CD4-positive, alpha-beta T cell (primary cell): ENCODE measurements at regions not wholly inside any gene's neighbourhood (a gene's known extent, or its start where the extent isn't known, plus 50 kb on each side); places are given as distances from the start of the nearest gene placed in this dataset.

Experiments
- ATAC-seq: fragments of 200-7000 bp; cut with Tn5 transposase; one replicate; pipeline ENCODE4 v1.10.0; 2022; ENCODE audit warnings: mild to moderate bottlenecking; ENCODE audit not compliant: poor library complexity
- CTCF ChIA-PET: fragments of 350-600 bp; sonication (Branson Sonifier 250); formaldehyde crosslinking; loops from one replicate; lab custom pipeline; 2021; ENCODE audit warnings: antibody characterized with exemption, inconsistent platforms; lab: Charles Lee
- POLR2A ChIA-PET: fragments of 350-600 bp; sonication (Branson Sonifier 250); formaldehyde crosslinking; loops from one replicate; lab custom pipeline; 2021; ENCODE audit warnings: antibody characterized with exemption, inconsistent platforms; lab: Charles Lee
- DNase-seq, 14 experiments: peaks; one replicate each; pipeline ENCODE4 v3.0.0-alpha.2; 2013 to 2020; ENCODE audit warnings: mixed read lengths in 2 of 14
- H3K27ac ChIP-seq, 2 donors: one replicate each; pipeline versions ENCODE4 v1.5.1 to v1.7.0; 2013; ENCODE audit warnings: low read length in 2 of 2, low read depth in 1 of 2, mild to moderate bottlenecking in 1 of 2
- H3K27me3 ChIP-seq, 2 experiments: 1 replicate in 1 of 2; 2 replicates in 1 of 2; pipeline versions ENCODE4 v1.6.1 to v1.7.0; 2013; ENCODE audit warnings: low read length in 2 of 2, control low read depth in 1 of 2, mild to moderate bottlenecking in 1 of 2, moderate library complexity in 1 of 2; ENCODE audit not compliant: insufficient read depth in 2 of 2, control insufficient read depth in 1 of 2
- H3K36me3 ChIP-seq: one replicate; pipeline ENCODE4 v1.6.1; 2013; ENCODE audit warnings: low read length, control low read depth; ENCODE audit not compliant: insufficient read depth
- H3K4me1 ChIP-seq: one replicate; pipeline ENCODE4 v1.6.1; 2013; ENCODE audit warnings: low read length, control low read depth; ENCODE audit not compliant: insufficient read depth
- H3K4me3 ChIP-seq: one replicate; pipeline ENCODE4 v1.5.1; 2013; ENCODE audit warnings: mild to moderate bottlenecking, low read length, moderate library complexity
- H3K9me3 ChIP-seq, 2 experiments: 1 replicate in 1 of 2; 2 replicates in 1 of 2; pipeline versions ENCODE4 v1.6.1 to v1.7.0; 2013; ENCODE audit warnings: low read length in 2 of 2, mild to moderate bottlenecking in 2 of 2, control low read depth in 1 of 2, moderate library complexity in 1 of 2; ENCODE audit not compliant: control insufficient read depth in 1 of 2, insufficient read depth in 1 of 2
- H3K27ac Mint-ChIP-seq: one replicate; pipeline ENCODE4 v1.8.0; 2020; ENCODE audit warnings: mixed read lengths
- H3K27me3 Mint-ChIP-seq: one replicate; pipeline ENCODE4 v1.8.0; 2021; ENCODE audit warnings: mixed read lengths
- H3K36me3 Mint-ChIP-seq: one replicate; pipeline ENCODE4 v1.8.0; 2021; ENCODE audit warnings: low read depth, mixed read lengths
- H3K4me1 Mint-ChIP-seq: one replicate; pipeline ENCODE4 v1.8.0; 2021; ENCODE audit warnings: low read depth, mixed read lengths
- H3K4me3 Mint-ChIP-seq: one replicate; pipeline ENCODE4 v1.8.0; 2020; ENCODE audit warnings: mild to moderate bottlenecking, mixed read lengths
- H3K9me3 Mint-ChIP-seq: one replicate; pipeline ENCODE4 v1.8.0; 2020; ENCODE audit warnings: mixed read lengths
- intact Hi-C, 2 experiments: fragments of 100-400 bp; cut with DNase I in 1 of 2; cut with micrococcal nuclease in 1 of 2; formaldehyde crosslinking; loops; one replicate each; pipeline versions ENCODE4 v1.15.1 to v1.9.0; 2023 to 2025; cut with DNase I, micrococcal nuclease
- TF ChIP-seq, protein P1 (sequence below): fragments of 200-600 bp; IDR thresholded peaks from one replicate; pipeline ENCODE4 v1.8.0; 2022; ENCODE audit warnings: antibody characterized with exemption, mild to moderate bottlenecking

DNA sequence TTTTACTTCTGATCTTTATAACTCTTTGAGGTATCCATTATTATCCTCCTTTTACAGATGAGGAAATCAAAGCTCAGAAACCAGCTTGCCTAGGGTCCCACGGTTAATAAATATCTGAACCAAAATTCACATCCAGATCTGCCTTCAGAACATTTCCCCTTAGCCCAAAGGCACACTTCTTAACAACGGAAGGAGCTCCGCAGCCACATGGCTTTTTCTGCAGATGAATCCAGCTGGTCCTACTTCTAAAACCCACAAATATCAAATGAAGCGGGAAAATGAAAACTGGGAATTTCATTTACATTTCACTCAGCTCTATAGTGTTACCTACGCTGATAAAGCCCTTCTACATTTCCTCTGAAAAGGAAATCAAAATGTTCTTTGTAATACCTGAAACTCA, 357.0 kb upstream of the ID2 start:
- H3K9me3 ChIP-seq = no peaks in the 10 kb centered on the region
- TF ChIP-seq, protein P1, sequence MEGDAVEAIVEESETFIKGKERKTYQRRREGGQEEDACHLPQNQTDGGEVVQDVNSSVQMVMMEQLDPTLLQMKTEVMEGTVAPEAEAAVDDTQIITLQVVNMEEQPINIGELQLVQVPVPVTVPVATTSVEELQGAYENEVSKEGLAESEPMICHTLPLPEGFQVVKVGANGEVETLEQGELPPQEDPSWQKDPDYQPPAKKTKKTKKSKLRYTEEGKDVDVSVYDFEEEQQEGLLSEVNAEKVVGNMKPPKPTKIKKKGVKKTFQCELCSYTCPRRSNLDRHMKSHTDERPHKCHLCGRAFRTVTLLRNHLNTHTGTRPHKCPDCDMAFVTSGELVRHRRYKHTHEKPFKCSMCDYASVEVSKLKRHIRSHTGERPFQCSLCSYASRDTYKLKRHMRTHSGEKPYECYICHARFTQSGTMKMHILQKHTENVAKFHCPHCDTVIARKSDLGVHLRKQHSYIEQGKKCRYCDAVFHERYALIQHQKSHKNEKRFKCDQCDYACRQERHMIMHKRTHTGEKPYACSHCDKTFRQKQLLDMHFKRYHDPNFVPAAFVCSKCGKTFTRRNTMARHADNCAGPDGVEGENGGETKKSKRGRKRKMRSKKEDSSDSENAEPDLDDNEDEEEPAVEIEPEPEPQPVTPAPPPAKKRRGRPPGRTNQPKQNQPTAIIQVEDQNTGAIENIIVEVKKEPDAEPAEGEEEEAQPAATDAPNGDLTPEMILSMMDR = no peak
- POLR2A ChIA-PET = interaction anchor here (0.6 to 0.7 kb wide), 2 partner anchors 44 to 360 kb away, joined by 3 read pairs; no protein-coding TSS in a partner anchor
- peaks cover 35% of the 10 kb centered on the region for H3K4me1 ChIP-seq
- CTCF ChIA-PET = no interaction called here
- ATAC-seq = no peak
- Mint-ChIP-seq H3K36me3 (no peaks in the 10 kb centered on the region), H3K4me3 (no peak overlapping the region), H3K27ac (no peak overlapping the region), H3K4me1 (peaks cover 27% of the 10 kb centered on the region), H3K27me3 (no peaks in the 10 kb centered on the region), H3K9me3 (no peaks in the 10 kb centered on the region)
- no peaks in the 10 kb centered on the region for H3K27me3 ChIP-seq
- H3K27ac ChIP-seq = no peak overlapping the region
- intact Hi-C loops = no loop called here
- no peak for DNase-seq
- H3K36me3 ChIP-seq = no peaks in the 10 kb centered on the region
- no peak overlapping the region for H3K4me3 ChIP-seq

DNA sequence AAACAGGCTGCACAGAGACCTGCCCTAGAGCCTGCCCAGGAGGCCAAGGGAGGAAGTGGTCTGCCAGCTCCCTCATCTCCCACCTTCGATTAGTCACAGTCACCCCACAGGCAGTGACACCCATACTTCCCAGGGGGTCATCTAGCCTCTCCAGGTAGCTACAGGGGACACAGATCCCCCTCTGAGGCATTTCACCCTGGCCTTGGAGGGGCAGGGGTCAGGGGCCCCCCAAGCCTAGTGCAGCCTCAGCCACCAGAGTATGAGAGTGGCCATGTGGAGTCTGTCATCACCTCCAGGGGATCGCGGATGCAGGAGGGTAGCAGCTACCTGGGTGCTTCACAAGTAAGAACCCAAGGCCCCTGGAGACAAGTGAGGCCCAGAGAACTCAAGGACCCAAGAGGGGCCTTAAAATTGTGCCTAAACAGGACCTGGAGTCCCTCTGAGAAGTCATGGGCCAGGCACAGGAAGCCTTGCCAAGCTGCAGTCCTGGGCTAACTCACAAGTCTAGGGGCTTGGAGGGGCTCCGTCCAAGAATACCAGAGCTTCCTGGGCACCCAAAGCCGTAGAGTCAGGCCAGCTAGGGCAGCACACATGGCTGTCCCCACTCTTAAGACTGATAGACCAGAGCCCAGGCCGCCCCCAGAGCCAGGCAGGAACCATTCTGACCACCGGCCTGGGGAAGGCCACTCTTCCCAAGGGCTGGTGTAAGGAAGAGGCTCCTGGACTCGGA, 354.3 kb upstream of the ID2 start:
- Histone ChIP-seq H3K27me3 (no peaks in the 10 kb centered on the region), H3K4me3 (no peak overlapping the region), H3K9me3 (no peaks in the 10 kb centered on the region), H3K4me1 (peaks cover 49% of the 10 kb centered on the region), H3K36me3 (no peaks in the 10 kb centered on the region), H3K27ac (no peak overlapping the region)
- H3K27ac Mint-ChIP-seq = no peak overlapping the region
- intact Hi-C loops = no loop called here
- ATAC-seq = no peak
- H3K36me3 Mint-ChIP-seq = no peaks in the 10 kb centered on the region
- ChIA-PET POLR2A (interaction anchor here (1.3 kb wide), 1 partner anchor 14 kb away, joined by 3 read pairs; no protein-coding TSS in a partner anchor), CTCF (interaction anchor here (1.1 kb wide), 1 partner anchor 12 kb away, joined by 3 read pairs; no protein-coding TSS in a partner anchor)
- no peak overlapping the region for H3K4me3 Mint-ChIP-seq
- TF ChIP-seq, protein P1 = no peak
- no peak for DNase-seq
- H3K9me3 Mint-ChIP-seq = no peaks in the 10 kb centered on the region
- no peaks in the 10 kb centered on the region for H3K27me3 Mint-ChIP-seq
- peaks cover 33% of the 10 kb centered on the region for H3K4me1 Mint-ChIP-seq

DNA sequence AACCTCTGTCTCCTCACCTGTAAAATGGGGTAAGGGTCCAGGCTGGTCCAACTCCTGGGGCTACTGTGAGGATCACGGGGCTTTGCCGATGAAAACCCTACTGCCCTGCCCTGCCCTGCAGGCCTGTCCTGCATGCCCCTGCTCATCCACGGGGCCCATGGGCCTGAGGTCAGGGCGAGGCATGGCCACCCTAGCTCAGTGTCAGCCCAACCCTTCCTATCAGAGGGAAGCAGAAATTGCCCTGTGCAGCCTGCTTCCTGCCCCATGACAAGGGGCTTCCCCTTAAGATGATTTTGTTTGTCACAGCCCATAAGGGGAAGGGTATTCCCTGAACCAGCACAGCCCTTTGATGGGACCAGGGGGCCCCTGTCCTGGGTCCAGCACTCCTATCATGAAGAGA, 353.6 kb upstream of the ID2 start:
- Mint-ChIP-seq H3K27ac (no peak overlapping the region), H3K36me3 (no peaks in the 10 kb centered on the region), H3K4me3 (no peak overlapping the region), H3K9me3 (no peaks in the 10 kb centered on the region), H3K27me3 (no peaks in the 10 kb centered on the region), H3K4me1 (peaks cover 33% of the 10 kb centered on the region)
- no peak overlapping the region for H3K27ac ChIP-seq
- POLR2A ChIA-PET = no interaction called here
- no peaks in the 10 kb centered on the region for H3K27me3 ChIP-seq
- intact Hi-C loops = no loop called here
- CTCF ChIA-PET = no interaction called here
- H3K4me3 ChIP-seq = no peak overlapping the region
- ATAC-seq (no peak), DNase-seq (peak in 2 of 14 experiments; percentile 34 to 42)
- H3K36me3 ChIP-seq = no peaks in the 10 kb centered on the region
- H3K9me3 ChIP-seq = no peaks in the 10 kb centered on the region
- H3K4me1 ChIP-seq = peaks cover 49% of the 10 kb centered on the region
- TF ChIP-seq, protein P1 = no peak
